Endothelial cell of umbilical vein (primary cell): ENCODE measurements at regions not wholly inside any gene's neighbourhood (a gene's known extent, or its start where the extent isn't known, plus 50 kb on each side); places are given as distances from the start of the nearest gene placed in this dataset.

ENCODE experiments used
- BruUV-seq: library from RNA; stranded (reverse); fragments of 400-500 nt; replicated peaks from 2 replicates; lab custom pipeline; 2021; lab: Mats Ljungman, UMichigan
- CTCF ChIA-PET: fragments of 300-600, 350-600 bp; sonication (Branson Sonifier 250); formaldehyde crosslinking; loops from one replicate; lab custom pipeline; 2021; ENCODE audit warnings: antibody characterized with exemption, inconsistent platforms; lab: Charles Lee
- POLR2A ChIA-PET: fragments of 300-600, 350-600 bp; sonication (Branson Sonifier 250); formaldehyde crosslinking; loops from one replicate; lab custom pipeline; 2021; ENCODE audit warnings: antibody characterized with exemption, inconsistent platforms; lab: Charles Lee
- DNase-seq: peaks from one replicate; pipeline ENCODE4 v3.0.0-alpha.2; 2011; ENCODE audit warnings: low read depth, low spot score
- FAIRE-seq: peaks from 2 replicates; lab custom pipeline; 2011; peaks lifted over from hg19 to GRCh38; lab: Jason Lieb, UNC
- H2AFZ ChIP-seq: 2 replicates; pipeline ENCODE4 v1.6.0; 2012; ENCODE audit warnings: low read depth, low read length, control low read depth, inconsistent platforms
- H3K27ac ChIP-seq: 2 replicates; pipeline ENCODE4 v1.5.1; 2011; ENCODE audit warnings: low read depth, mild to moderate bottlenecking, control low read depth, low read length, moderate library complexity; ENCODE audit not compliant: insufficient read depth
- H3K27me3 ChIP-seq, 2 experiments: 2 replicates each; pipeline versions ENCODE4 v1.6.0 to v1.6.1; 2011; ENCODE audit warnings: low read length in 2 of 2, mixed read lengths in 1 of 2; ENCODE audit not compliant: control insufficient read depth in 2 of 2, insufficient read depth in 2 of 2
- H3K36me3 ChIP-seq, 2 experiments: 2 replicates in 1 of 2; 3 replicates in 1 of 2; pipeline ENCODE4 v1.5.1; 2011; ENCODE audit warnings: low read length in 2 of 2, mild to moderate bottlenecking in 1 of 2, moderate library complexity in 1 of 2; ENCODE audit not compliant: control insufficient read depth in 2 of 2, insufficient read depth in 2 of 2; ENCODE audit errors: extremely low read depth in 1 of 2
- H3K4me1 ChIP-seq: 3 replicates; pipeline ENCODE4 v1.5.1; 2011; ENCODE audit warnings: mild to moderate bottlenecking, low read length; ENCODE audit not compliant: control insufficient read depth, insufficient read depth; ENCODE audit errors: extremely low read depth
- H3K4me2 ChIP-seq: 2 replicates; pipeline ENCODE4 v1.6.1; 2011; ENCODE audit warnings: low read length, control low read depth, mixed read lengths; ENCODE audit not compliant: insufficient read depth
- H3K4me3 ChIP-seq, 3 experiments: fragments of 200-600 bp in 1 of 3; sonication (generic), shearing (Covaris generic) in 1 of 3; replicated peaks in 1 of 3; 2 replicates each; pipeline ENCODE4 v1.5.1; 2011 to 2016; ENCODE audit warnings: control low read depth in 3 of 3, low read length in 3 of 3, mild to moderate bottlenecking in 2 of 3, inconsistent platforms in 1 of 3, low read depth in 1 of 3, moderate library complexity in 1 of 3; ENCODE audit not compliant: insufficient read depth in 1 of 3
- H3K79me2 ChIP-seq: 2 replicates; pipeline ENCODE4 v1.6.0; 2012; ENCODE audit warnings: low read length, inconsistent platforms; ENCODE audit not compliant: control insufficient read depth, insufficient read depth
- H3K9ac ChIP-seq: replicated peaks from 2 replicates; pipeline ENCODE3; 2011; ENCODE audit warnings: low read length, control low read depth; ENCODE audit not compliant: insufficient read depth; ENCODE audit errors: extremely low read depth
- H3K9me1 ChIP-seq: replicated peaks from 3 replicates; pipeline ENCODE4 v1.6.0; 2011; ENCODE audit warnings: mild to moderate bottlenecking, low read length; ENCODE audit not compliant: control insufficient read depth, insufficient read depth; ENCODE audit errors: extremely low read depth
- H3K9me3 ChIP-seq: replicated peaks from 2 replicates; pipeline ENCODE4 v1.5.1; 2012; ENCODE audit warnings: low read length, inconsistent platforms; ENCODE audit not compliant: control insufficient read depth, insufficient read depth
- H4K20me1 ChIP-seq: replicated peaks from 2 replicates; pipeline ENCODE3; 2011; ENCODE audit warnings: mild to moderate bottlenecking, low read length; ENCODE audit not compliant: control insufficient read depth, insufficient read depth; ENCODE audit errors: extremely low read depth
- CTCF ChIP-seq, 2 donors: IDR thresholded peaks; 1 replicate in 1 of 2; 2 replicates in 1 of 2; pipeline ENCODE4 v1.5.1; 2011; ENCODE audit warnings: low read length in 2 of 2, mild to moderate bottlenecking in 2 of 2, moderate library complexity in 2 of 2, control low read depth in 1 of 2, inconsistent platforms in 1 of 2, low read depth in 1 of 2; ENCODE audit not compliant: insufficient read depth in 1 of 2; ENCODE audit errors: extremely low read depth in 1 of 2
- EZH2 ChIP-seq: IDR thresholded peaks from 2 replicates; pipeline ENCODE4 v1.6.1; 2012; ENCODE audit warnings: borderline replicate concordance, low read depth, mild to moderate bottlenecking, moderate library complexity, low read length, inconsistent platforms; ENCODE audit not compliant: severe bottlenecking
- FOS ChIP-seq: IDR thresholded peaks from 2 replicates; pipeline ENCODE4 v1.6.1; 2011; ENCODE audit warnings: mild to moderate bottlenecking, low read length, moderate library complexity, borderline replicate concordance; ENCODE audit not compliant: insufficient read depth
- GATA2 ChIP-seq: IDR thresholded peaks from 2 replicates; pipeline ENCODE4 v1.7.0; 2011; ENCODE audit warnings: low read depth, mild to moderate bottlenecking, moderate library complexity, mixed read lengths, low read length; ENCODE audit not compliant: insufficient read length, insufficient read depth
- JUN ChIP-seq: IDR thresholded peaks from 2 replicates; pipeline ENCODE4 v1.6.1; 2011; ENCODE audit warnings: borderline replicate concordance, low read depth; ENCODE audit not compliant: insufficient read length, insufficient read depth
- MAX ChIP-seq: IDR thresholded peaks from 2 replicates; pipeline ENCODE4 v1.6.1; 2011; ENCODE audit not compliant: insufficient read depth, insufficient read length
- MYC ChIP-seq: IDR thresholded peaks from one replicate; pipeline ENCODE4 v1.6.1; 2011; ENCODE audit warnings: mild to moderate bottlenecking, low read depth, low read length
- POLR2A ChIP-seq: IDR thresholded peaks from 2 replicates; pipeline ENCODE4 v1.6.1; 2012; ENCODE audit warnings: low read depth, mild to moderate bottlenecking, control low read depth, low read length
- POLR2AphosphoS5 ChIP-seq: IDR thresholded peaks from 2 replicates; pipeline ENCODE4 v1.6.1; 2012; ENCODE audit warnings: low read depth, mild to moderate bottlenecking, control low read depth, low read length, moderate library complexity; ENCODE audit not compliant: insufficient read depth
- dilution Hi-C: fragments of 300-500 bp; cut with MboI; formaldehyde crosslinking; loops from one replicate; pipeline ENCODE4 v1.15.0; 2019; ENCODE audit warnings: low sequenced_read_pairs; ENCODE audit not compliant: extremely low pct_ligation_motif_present
- intact Hi-C: fragments of 100-400 bp; cut with micrococcal nuclease; formaldehyde crosslinking; loops from one replicate; pipeline ENCODE4 v1.10.0; 2022

DNA sequence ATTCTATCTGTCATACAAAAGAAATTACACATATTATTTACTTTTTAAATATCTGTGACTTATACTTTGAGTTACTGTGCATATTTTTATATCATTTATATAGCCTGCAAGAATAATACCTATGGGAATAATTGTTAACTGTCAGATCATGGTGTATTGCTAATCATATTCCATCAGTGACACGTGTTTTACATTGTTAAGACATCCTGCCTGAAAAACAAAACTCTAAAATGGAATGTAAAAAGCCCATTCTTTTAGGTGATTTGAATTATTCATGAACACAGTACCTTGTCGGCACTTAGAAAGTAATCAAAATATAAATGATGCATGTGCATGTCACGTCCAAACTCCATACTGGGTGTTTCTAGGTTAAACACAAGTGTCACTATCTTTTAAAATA is 533.8 kb upstream of the PCDH9 start:
- POLR2A ChIA-PET = no interaction called here
- no peaks in the 10 kb centered on the region for H3K9me1 ChIP-seq
- no peak for TF ChIP-seq GATA2
- TF ChIP-seq MYC = no peak
- no peak for TF ChIP-seq CTCF (IDR thresholded peaks at IDR 0.05; ENCODE audit: extremely low read depth in 1 of 2, insufficient read depth in 1 of 2, low read depth in 1 of 2, low read length in 2 of 2)
- TF ChIP-seq MAX = no peak
- TF ChIP-seq JUN = no peak
- TF ChIP-seq POLR2AphosphoS5 = no peak
- no peak for TF ChIP-seq FOS
- no peak for TF ChIP-seq POLR2A
- TF ChIP-seq EZH2 = no peak
- no peaks in the 10 kb centered on the region for H4K20me1 ChIP-seq
- H2AFZ ChIP-seq = no peak overlapping the region
- no peaks in the 10 kb centered on the region for H3K9me3 ChIP-seq
- no peak overlapping the region for H3K9ac ChIP-seq
- H3K36me3 ChIP-seq = no peaks in the 10 kb centered on the region
- no peak overlapping the region for H3K27ac ChIP-seq
- no peak for FAIRE-seq
- dilution Hi-C loops (no loop called here), intact Hi-C loops (no loop called here)
- no TSS peak for BruUV-seq
- no peaks in the 10 kb centered on the region for H3K4me1 ChIP-seq
- no peak for DNase-seq
- H3K4me2 ChIP-seq = no peak overlapping the region
- H3K79me2 ChIP-seq = no peaks in the 10 kb centered on the region
- no peaks in the 10 kb centered on the region for H3K27me3 ChIP-seq
- no peak overlapping the region for H3K4me3 ChIP-seq
- CTCF ChIA-PET = no interaction called here
